Brain pericyte (primary cell): ENCODE measurements at regions not wholly inside any gene's neighbourhood (a gene's known extent, or its start where the extent isn't known, plus 50 kb on each side); places are given as distances from the start of the nearest gene placed in this dataset.
"Not testable (repeated sequence)": the region's sequence is repeated elsewhere in the genome, so short reads cannot be mapped to it uniquely, and the experiment has no call there.

Source experiments
- DNase-seq: peaks from one replicate; pipeline ENCODE4 v3.0.0-alpha.2; 2012; ENCODE audit warnings: low read depth, low spot score

DNA sequence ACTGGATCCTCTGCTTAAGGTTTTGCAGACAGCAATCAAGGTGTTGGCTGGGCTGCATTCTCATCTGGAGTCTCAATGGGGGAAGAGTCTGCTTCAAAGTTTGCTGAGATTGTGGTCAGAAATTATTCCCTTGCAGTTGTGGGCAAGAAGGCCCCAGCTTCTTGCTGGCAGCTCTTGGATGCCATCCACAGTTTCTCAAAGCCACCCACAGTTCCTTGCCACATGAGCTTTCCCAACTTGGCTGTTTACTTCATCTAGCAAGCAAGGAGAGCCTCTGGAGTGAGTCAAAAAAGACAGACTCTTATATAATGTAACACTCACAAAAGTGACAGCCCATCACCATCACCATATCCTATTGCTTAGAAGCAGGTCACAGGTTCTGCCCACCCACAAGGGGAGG is 62.1 kb upstream of the ABHD2 start:
- DNase-seq = no peak

DNA sequence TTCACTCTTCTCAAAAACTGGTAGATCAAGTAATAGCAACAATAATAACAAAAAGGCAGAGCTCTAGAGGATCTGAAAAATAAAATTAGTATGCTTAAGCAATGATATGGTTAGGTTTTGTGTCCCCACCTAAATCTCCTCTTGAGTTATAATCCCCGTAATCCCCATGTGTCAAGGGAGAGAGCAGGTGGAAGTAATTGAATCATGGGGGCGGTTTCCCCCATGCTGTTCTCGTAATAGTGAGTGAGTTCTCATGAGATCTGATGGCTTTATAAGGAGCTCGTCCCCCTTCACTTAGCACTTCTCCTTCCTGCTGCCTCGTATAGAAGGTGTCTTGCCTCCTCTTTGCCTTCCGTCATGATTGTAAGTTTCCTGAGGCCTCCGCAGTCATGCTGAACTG is 60.2 kb upstream of the ABHD2 start:
- DNase-seq = no peak

DNA sequence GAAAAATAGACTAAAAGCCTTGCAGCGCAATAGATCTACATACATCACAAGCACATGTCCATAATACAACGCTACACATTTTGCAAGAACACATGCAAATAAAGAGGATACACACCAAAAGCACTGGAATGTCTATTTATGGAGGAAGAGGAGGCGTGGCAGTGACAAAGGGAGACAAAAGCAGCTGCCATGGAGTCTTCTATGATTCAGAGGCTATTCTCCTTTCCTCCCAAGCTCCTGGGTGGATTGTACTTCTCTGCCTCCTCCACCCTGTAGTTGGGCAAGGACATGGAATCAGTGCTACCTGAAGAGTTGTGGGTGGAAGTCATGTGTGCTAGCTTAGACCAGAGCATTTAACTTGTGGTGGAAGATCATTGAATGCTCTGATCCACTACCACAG is 57.9 kb upstream of the ABHD2 start:
- no peak for DNase-seq

DNA sequence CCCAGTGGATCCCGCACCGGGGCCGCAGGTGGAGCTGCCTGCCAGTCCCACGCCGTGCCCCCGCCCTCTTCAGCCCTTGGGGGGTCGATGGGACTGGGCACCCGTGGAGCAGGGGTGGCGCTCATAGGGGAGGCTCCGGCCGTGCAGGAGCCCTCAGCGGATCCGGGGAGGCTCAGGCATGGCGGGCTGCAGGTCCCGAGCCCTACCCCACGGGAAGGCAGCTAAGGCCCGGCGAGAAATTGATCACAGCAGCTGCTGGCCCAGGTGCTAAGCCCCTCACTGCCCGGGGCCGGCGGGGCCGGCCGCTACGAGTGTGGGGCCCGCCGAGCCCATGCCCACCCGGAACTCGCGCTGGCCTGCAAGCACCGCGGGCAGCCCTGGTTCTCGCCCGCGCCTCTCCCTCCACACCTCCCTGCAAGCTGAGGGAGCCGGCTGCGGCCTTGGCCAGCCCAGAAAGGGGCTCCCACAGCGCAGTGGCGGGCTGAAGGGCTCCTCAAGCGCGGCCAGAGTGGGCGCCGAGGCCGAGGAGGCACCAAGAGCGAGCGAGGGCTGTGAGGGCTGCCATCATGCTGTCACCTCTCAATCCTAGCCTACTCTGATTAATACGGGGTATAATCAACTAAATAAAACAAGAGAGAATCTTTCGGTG is 56.5 kb upstream of the ABHD2 start:
- DNase-seq = not testable (repeated sequence)

DNA sequence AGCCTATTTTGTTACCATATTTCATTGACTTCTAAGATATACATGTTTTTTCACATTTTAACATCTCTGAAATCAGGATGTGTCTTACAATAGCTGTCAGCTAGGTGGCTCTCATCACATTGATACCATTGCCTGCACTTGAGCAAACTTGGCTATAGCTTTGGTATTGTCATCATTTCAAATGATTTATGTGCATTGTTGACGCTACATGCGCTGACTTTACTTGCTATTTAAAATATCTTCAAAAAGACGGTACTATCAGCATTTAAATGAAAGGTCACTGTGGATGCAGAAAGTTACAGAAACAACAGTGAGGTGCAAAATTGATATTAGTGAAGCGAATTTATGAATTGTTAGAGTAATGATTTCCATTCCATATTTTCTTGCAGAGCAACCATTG is 54.0 kb upstream of the ABHD2 start:
- DNase-seq = no peak

DNA sequence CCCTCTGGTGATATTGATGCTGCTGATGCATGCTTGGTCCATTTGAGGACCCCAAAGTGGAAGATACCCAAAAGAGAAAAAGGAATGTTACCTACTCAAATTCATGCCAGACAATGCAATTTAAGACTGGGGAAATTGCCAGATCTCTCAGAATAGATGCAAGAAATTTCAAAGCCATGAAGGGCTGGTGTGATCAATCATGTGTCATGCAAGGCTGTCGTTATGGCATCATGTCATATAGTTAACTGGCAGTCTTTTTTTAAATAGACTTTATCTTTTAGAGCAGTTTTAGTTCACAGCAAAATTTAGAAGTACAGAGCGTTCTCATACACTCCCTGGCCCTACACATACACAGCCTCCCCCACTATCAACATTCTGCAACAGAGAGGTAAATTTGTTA is 53.1 kb upstream of the ABHD2 start:
- DNase-seq = no peak

DNA sequence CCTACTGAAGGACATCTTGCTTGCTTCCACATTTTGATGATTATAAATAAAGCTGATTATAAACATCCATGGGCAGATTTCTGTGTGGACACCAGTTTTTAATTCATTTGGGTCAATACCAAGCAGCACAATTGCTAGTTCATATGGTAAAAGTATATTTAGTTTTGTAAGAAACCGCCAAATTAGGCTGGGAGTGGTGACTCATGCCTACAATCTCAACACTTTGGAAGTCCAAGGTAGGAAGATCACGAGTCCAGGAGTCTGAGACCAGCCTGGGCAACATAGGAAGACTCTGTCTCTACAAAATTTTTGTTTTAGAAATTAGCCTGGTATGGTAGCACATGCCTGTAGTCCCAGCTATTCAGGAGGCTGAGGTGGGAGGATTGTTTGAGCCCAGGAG is 52.6 kb upstream of the ABHD2 start:
- DNase-seq = no peak

DNA sequence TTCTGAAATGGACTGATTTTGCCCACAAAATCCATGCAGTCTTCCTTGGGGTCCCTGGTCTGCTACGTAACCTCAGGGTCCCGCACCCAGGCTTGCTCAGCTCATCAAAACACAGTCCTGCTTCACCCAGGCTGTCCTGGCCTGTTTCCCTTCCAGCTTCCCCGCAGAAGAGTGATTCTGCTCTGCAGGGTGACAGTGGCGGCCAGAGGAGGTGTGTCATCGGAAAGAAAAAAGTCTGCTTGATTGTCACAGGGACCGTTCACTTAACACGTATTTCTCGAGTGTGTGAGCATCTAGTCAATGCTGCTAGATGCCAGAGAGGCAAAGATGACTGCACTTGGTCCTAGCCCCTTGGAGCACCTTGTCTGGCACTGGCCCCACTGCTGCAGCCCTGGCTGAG is 50.1 kb upstream of the ABHD2 start:
- DNase-seq = no peak
